Peyer's patch (tissue), 4 donors: ENCODE measurements at regions not wholly inside any gene's neighbourhood (a gene's known extent, or its start where the extent isn't known, plus 50 kb on each side); places are given as distances from the start of the nearest gene placed in this dataset.

ENCODE experiments used
- CTCF ChIP-seq, 6 experiments: fragments of 450-650 bp in 4 of 6; fragments of 200-600 bp in 2 of 6; sonication (generic) in 1 of 6; IDR thresholded peaks; one replicate each; pipeline ENCODE4 v1.5.1; 2017 to 2019; ENCODE audit warnings: antibody characterized with exemption in 6 of 6, mild to moderate bottlenecking in 3 of 6, moderate library complexity in 1 of 6
- POLR2A ChIP-seq, 2 donors: fragments of 450-650 bp; IDR thresholded peaks; one replicate each; pipeline ENCODE4 v1.5.1; 2017; ENCODE audit warnings: antibody characterized with exemption in 2 of 2, mild to moderate bottlenecking in 2 of 2, moderate library complexity in 2 of 2

GRCh38 chr4:104979083-104979760 is 167.5 kb upstream of the TET2 start:
- TF ChIP-seq CTCF (IDR thresholded peaks at IDR 0.05) (no peak), POLR2A (IDR thresholded peaks at IDR 0.05) (no peak)
